ENCODE measurements at regions not wholly inside any gene's neighbourhood (a gene's known extent, or its start where the extent isn't known, plus 50 kb on each side); places are given as distances from the start of the nearest gene placed in this dataset.

- H3K4me3 ChIP-seq (replicated peaks; ENCODE audit: insufficient read depth, low read length) = no peak overlapping the region
- no peak for TF ChIP-seq SPI1 (IDR thresholded peaks at IDR 0.05; ENCODE audit: borderline replicate concordance, low read depth)
- no peak for TF ChIP-seq REST (IDR thresholded peaks at IDR 0.05; ENCODE audit: insufficient replicate concordance, low read depth)
- TF ChIP-seq POLR2AphosphoS5 (IDR thresholded peaks at IDR 0.05; ENCODE audit: low read depth) = no peak
- no peak for TF ChIP-seq CTCF (IDR thresholded peaks at IDR 0.05; ENCODE audit: insufficient read depth, low read length)
- TF ChIP-seq GABPA (IDR thresholded peaks at IDR 0.05; ENCODE audit: low read depth) = no peak
- no peak for DNase-seq (ENCODE audit: low read depth in 1 of 2, low spot score in 1 of 2)
- no peak overlapping the region for H3K27ac ChIP-seq (replicated peaks)
- no peaks in the 10 kb centered on the region for H3K27me3 ChIP-seq (ENCODE audit: insufficient read depth, poor library complexity, severe bottlenecking)
Measured at GRCh38 chr12:45638386-45638785, 91.1 kb upstream of the ARID2 start.

- TF ChIP-seq GABPA (IDR thresholded peaks at IDR 0.05; ENCODE audit: low read depth) = peak; percentile 44; the same call in 1 of the 2 replicates
- TF ChIP-seq POLR2AphosphoS5 (IDR thresholded peaks at IDR 0.05; ENCODE audit: low read depth) = peak; percentile 76
- TF ChIP-seq SPI1 (IDR thresholded peaks at IDR 0.05; ENCODE audit: borderline replicate concordance, low read depth) = peak; percentile 54; the same call in 1 of the 2 replicates
- TF ChIP-seq CTCF (IDR thresholded peaks at IDR 0.05; ENCODE audit: insufficient read depth, low read length) = no peak
- peak; percentile 34 for TF ChIP-seq REST (IDR thresholded peaks at IDR 0.05; ENCODE audit: insufficient replicate concordance, low read depth)
- DNase-seq (ENCODE audit: low read depth in 1 of 2, low spot score in 1 of 2) = peak in 1 of 2 experiments; percentile 91
- Histone ChIP-seq H3K4me3 (replicated peaks; ENCODE audit: insufficient read depth, low read length) (no peak overlapping the region), H3K27me3 (ENCODE audit: insufficient read depth, poor library complexity, severe bottlenecking) (no peaks in the 10 kb centered on the region), H3K27ac (replicated peaks) (peak overlapping the region; percentile 63)
Measured at GRCh38 chr12:45644541-45644940, 85.0 kb upstream of the ARID2 start.

- Histone ChIP-seq H3K27ac (replicated peaks) (no peak overlapping the region), H3K4me3 (replicated peaks; ENCODE audit: insufficient read depth, low read length) (no peak overlapping the region), H3K27me3 (ENCODE audit: insufficient read depth, poor library complexity, severe bottlenecking) (no peaks in the 10 kb centered on the region)
- no peak for DNase-seq (ENCODE audit: low read depth in 1 of 2, low spot score in 1 of 2)
- TF ChIP-seq SPI1 (IDR thresholded peaks at IDR 0.05; ENCODE audit: borderline replicate concordance, low read depth) = no peak
- no peak for TF ChIP-seq GABPA (IDR thresholded peaks at IDR 0.05; ENCODE audit: low read depth)
- TF ChIP-seq REST (IDR thresholded peaks at IDR 0.05; ENCODE audit: insufficient replicate concordance, low read depth) = no peak
- no peak for TF ChIP-seq CTCF (IDR thresholded peaks at IDR 0.05; ENCODE audit: insufficient read depth, low read length)
- no peak for TF ChIP-seq POLR2AphosphoS5 (IDR thresholded peaks at IDR 0.05; ENCODE audit: low read depth)
Measured at GRCh38 chr12:45646851-45647581, 82.5 kb upstream of the ARID2 start.

All from HL-60 (cell line).